GM18498 (cell line): ENCODE measurements at regions not wholly inside any gene's neighbourhood (a gene's known extent, or its start where the extent isn't known, plus 50 kb on each side); places are given as distances from the start of the nearest gene placed in this dataset.

Source experiments
- ATAC-seq: cut with Tn5 transposase; IDR thresholded peaks from one replicate; pipeline ENCODE4 v1.9.1; 2021; ENCODE audit warnings: mild to moderate bottlenecking, moderate library complexity; ENCODE audit not compliant: unreplicated experiment

GRCh38 chr4:179071131-179071530 is 1628.9 kb upstream of the AGA start:
- no peak for ATAC-seq

- no peak for ATAC-seq
Measured at GRCh38 chr4:179076865-179077264, 1634.6 kb upstream of the AGA start.

GRCh38 chr4:179095585-179096221 is 1653.5 kb upstream of the AGA start:
- no peak for ATAC-seq

DNA sequence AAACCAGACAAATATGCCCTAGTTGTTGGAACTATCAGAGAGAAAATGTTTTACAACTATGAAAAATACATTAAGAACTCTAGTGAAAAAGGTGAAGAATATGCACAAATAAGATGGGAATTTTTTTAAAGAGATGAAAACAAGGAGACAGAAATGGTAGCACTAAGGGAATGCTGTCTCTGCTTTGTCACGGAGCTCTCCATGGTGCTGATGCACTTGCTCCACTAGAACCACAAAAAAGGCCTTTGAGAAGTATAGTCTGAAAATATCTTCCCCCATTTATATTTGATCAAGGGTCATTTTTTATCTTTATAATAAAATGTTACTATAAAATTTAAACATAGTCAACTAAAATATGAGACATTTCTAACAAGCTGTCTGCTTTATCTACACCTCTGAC is 1655.5 kb upstream of the AGA start:
- ATAC-seq: no peak

DNA sequence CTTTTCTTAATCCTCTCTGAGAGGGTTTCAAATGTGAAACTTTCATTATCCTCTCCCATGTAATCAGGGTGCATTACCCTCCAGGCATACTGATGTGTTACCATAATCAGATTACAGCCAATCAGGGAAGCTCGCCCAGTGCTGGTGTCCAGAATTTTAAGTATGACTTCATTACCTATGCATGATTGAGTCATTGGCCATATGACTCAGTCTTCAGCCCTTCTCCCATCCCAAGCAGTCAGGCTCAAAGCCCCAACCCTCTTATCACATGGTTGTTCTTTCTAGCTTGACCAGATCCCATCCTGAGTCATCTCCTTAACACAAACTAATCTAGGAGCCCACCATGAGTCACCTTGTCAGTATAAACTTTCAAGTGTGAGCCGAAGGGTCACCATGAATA is 1668.1 kb upstream of the AGA start:
- ATAC-seq: no peak

DNA sequence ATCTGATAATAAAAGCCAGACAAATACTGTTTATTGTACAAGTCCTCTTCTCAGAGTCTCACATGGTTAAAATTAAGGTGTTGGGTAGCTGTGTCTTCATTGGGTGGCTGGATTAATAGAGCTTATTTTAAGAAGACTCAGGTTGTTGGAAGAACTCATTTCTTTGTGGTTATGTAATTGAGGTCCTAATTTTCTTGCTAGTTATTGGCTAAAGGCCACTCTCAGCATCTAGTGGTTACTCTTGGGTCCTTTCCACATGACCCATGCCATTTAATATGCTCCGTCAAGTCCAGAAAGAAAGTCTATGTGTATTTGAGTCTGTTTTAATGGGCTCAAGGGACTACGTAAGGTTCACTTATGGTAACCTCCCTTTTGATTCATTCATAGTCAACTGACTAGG is 1668.6 kb upstream of the AGA start:
- no peak for ATAC-seq

GRCh38 chr4:179112441-179113170 is 1670.4 kb upstream of the AGA start:
- ATAC-seq: no peak

DNA sequence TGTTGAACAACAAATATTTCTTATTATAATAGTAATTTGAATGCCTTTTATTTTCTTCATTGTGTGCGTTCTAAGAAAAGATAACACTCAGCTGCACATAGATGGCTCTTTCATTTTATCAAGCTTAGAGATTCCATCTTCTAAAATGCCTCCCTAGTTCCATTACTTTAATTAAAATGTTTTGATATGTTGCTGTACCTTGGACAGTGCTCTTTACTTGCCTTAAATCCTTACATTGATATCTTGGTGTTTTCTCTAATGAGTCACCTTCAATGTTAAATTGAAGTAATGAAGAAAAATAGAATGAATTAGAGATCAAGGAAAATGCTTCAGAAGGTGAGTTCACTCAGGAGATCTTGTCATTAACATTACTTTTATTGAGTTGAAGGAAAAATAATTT is 1672.4 kb upstream of the AGA start:
- ATAC-seq: no peak

DNA sequence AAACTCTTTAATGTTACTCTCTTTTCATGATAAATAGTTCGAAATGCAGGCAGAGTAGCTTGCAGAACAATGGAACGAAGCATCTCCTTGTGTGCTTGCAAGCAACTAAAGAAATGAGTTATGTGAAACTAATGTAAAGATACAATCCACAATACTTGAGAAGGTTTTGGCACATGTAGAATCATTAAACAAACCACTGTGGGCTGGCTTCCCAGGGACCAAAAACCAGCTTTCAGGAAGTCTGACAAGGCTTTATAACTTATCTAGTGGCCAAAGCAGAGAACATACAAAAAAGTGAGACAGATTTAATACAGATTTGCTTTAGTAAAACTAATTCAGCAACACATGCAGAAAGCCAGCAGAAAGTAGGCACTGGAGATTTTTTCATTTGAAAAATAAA is 1673.8 kb upstream of the AGA start:
- no peak for ATAC-seq

- ATAC-seq: no peak
Measured at GRCh38 chr4:179116581-179116980, 1674.3 kb upstream of the AGA start.

- ATAC-seq: no peak
Measured at GRCh38 chr4:179123084-179123483, 1680.8 kb upstream of the AGA start.

- no peak for ATAC-seq
Measured at GRCh38 chr4:179124419-179124818, 1682.2 kb upstream of the AGA start.

DNA sequence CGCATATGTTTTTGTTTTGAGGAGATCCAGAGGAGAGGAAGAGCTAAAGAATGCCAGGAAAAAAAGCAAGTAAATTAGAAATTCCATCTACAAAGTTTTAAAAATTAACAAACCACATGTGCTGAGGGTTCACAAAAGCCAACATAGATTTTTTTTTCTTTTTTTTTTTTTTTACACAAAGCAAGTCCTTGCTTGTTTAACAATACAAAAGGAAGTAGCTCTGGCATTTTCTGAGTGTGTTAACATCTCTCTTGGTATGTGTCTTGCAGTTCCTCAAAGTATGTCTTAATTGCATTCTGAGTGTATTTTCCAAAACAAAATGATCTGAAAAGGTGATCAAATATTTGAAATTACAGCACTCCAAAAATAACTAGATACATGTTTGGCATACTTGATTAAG is 1682.7 kb upstream of the AGA start:
- ATAC-seq: no peak

- no peak for ATAC-seq
Measured at GRCh38 chr4:179125870-179126269, 1683.6 kb upstream of the AGA start.

- no peak for ATAC-seq
Measured at GRCh38 chr4:179128299-179128698, 1686.1 kb upstream of the AGA start.

DNA sequence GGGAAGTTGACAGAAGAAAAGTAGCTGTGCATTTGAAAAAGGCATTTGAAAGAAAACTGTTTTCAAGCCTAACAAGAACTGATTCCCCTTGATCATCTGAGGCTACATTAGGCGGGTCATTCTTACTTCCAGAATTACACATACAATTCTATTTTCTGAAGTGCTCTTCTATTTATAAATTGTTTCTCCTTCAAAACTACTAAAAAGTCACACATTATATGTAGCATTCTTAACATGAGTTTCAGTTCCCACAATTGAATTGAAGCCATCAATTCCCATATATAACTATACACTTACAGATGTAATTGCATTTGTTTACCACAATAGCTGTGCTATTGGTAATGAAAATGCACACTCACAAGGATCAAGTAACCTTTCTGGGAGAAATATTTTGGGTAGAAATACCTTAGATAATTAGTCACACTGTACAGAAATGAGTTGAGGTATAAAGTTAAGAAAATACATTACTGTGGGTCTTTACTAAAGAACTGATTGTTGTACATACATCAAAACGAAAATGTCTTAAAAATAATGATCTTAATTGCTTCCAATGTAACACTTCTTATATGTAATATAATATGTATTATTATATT is 1688.0 kb upstream of the AGA start:
- ATAC-seq: no peak

DNA sequence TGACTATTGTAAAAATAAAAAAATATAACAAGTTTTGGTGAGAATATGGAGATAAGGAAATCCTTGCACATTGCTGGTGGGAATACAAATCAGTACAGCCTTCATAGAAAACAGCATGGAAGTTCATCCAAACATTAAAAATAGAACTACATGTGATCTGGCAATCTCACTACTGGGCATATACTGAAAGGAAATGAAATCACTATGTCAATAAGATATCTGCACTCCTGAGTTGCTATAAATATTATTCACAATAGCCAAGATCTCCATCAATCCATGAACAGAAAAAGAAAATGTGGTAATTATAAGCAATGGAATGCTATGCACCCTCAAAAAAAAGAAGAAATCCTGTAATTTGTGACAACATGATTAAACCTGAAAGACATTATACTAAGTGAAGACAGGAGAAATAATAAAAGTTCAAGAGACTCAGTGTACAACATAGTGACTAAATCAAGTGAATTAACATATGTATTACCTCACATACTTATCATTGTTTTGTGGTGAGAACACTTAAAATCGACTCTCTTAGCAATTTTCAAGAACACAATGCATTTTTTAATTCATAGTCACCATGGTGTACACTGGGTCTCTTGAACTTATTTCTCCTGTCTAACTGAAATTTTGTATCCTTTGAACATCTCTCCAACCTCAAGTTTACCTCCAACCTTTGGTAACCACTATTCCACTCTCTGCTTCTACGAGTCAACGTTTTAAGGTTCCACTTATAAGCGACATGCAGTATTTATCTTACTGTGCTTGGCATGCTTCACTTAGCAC is 1703.7 kb upstream of the AGA start:
- ATAC-seq: no peak

GRCh38 chr4:179151770-179152169 is 1709.5 kb upstream of the AGA start:
- no peak for ATAC-seq

DNA sequence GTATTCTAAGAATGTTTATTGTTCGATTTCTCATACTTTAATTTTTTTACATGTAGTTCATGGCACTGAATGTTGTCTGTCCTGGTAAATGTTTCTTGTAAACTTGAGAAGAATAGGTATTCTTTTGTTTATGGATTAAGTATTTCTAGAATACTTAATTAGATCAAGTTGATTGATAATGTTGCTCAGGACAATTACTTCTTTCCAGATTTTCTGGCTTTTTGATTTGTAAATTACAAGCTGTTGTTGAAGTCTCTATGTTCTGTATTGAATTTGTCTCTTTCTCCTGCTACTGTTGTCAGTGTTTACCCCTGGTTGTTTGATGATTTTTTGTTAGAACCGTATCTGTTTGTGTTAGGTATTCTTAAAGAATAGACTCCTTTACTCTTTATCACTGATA is 1720.9 kb upstream of the AGA start:
- ATAC-seq: no peak

- no peak for ATAC-seq
Measured at GRCh38 chr4:179164267-179164999, 1722.2 kb upstream of the AGA start.
